HepG2 (cell line): ENCODE measurements at regions not wholly inside any gene's neighbourhood (a gene's known extent, or its start where the extent isn't known, plus 50 kb on each side); places are given as distances from the start of the nearest gene placed in this dataset.

Experiments
- ATAC-seq: fragments of 200-7000 bp; cut with Tn5 transposase; 3 replicates; pipeline ENCODE4 v1.9.1; 2020; ENCODE audit warnings: mild to moderate bottlenecking, moderate library complexity
- BruUV-seq: library from RNA; stranded (reverse); fragments of 400-500 nt; replicated peaks from 2 replicates; lab custom pipeline; 2021; lab: Mats Ljungman, UMichigan
- CTCF ChIA-PET: fragments of 300-600 bp; formaldehyde crosslinking; extraction: SDS; loops from one replicate; lab custom pipeline; 2021; ENCODE audit warnings: low total read pairs, inconsistent platforms, low intra/inter-chr PET ratio; lab: Yijun Ruan, JAX
- POLR2A ChIA-PET: fragments of 350-600 bp; sonication (Branson Sonifier 250); formaldehyde crosslinking; loops from one replicate; lab custom pipeline; 2020; ENCODE audit warnings: antibody characterized with exemption, inconsistent platforms; lab: Yijun Ruan, JAX
- DNase-seq: peaks from one replicate; pipeline ENCODE4 v3.0.0-alpha.2; 2015; ENCODE audit warnings: low spot score
- FAIRE-seq: peaks from 3 replicates; lab custom pipeline; 2011; peaks lifted over from hg19 to GRCh38; lab: Jason Lieb, UNC
- H2AFZ ChIP-seq: one replicate; pipeline ENCODE4 v1.6.1; 2011; ENCODE audit warnings: low read length, inconsistent platforms
- H3K27ac ChIP-seq: fragments of 300-600 bp; 3 replicates; pipeline ENCODE4 v1.8.0; 2011; ENCODE audit warnings: mixed run types, mild to moderate bottlenecking, mixed read lengths, low read length, inconsistent platforms; ENCODE audit not compliant: insufficient read depth; ENCODE audit errors: extremely low read length
- H3K27me3 ChIP-seq, 2 experiments: fragments of 200-600 bp in 1 of 2; 2 replicates in 1 of 2; 3 replicates in 1 of 2; pipeline versions ENCODE4 v1.6.0 to v1.8.0; 2011; ENCODE audit warnings: low read length in 2 of 2, mild to moderate bottlenecking in 2 of 2, moderate library complexity in 2 of 2, inconsistent platforms in 1 of 2; ENCODE audit not compliant: insufficient read depth in 2 of 2, control insufficient read depth in 1 of 2
- H3K36me3 ChIP-seq, 2 experiments: fragments of 200-600 bp in 1 of 2; replicated peaks in 1 of 2; 2 replicates in 1 of 2; 3 replicates in 1 of 2; pipeline versions ENCODE4 v1.5.1 to v1.8.0; 2011; ENCODE audit warnings: low read length in 2 of 2, inconsistent platforms in 1 of 2; ENCODE audit not compliant: insufficient read depth in 2 of 2, control insufficient read depth in 1 of 2
- H3K4me1 ChIP-seq: 2 replicates; pipeline ENCODE4 v1.5.1; 2012; ENCODE audit warnings: low read length, inconsistent platforms; ENCODE audit not compliant: insufficient read depth
- H3K4me2 ChIP-seq: 2 replicates; pipeline ENCODE4 v1.6.0; 2011; ENCODE audit warnings: low read depth, low read length, inconsistent platforms
- H3K4me3 ChIP-seq, 3 experiments: fragments of 200-600 bp in 1 of 3; sonication (generic), shearing (Covaris generic) in 1 of 3; replicated peaks in 1 of 3; 2 replicates each; pipeline ENCODE4 v1.5.1; 2011 to 2016; ENCODE audit warnings: low read length in 3 of 3, inconsistent platforms in 2 of 3, low read depth in 2 of 3, mild to moderate bottlenecking in 2 of 3, control low read depth in 1 of 3, mixed read lengths in 1 of 3; ENCODE audit not compliant: insufficient read depth in 1 of 3
- H3K79me2 ChIP-seq: one replicate; pipeline ENCODE4 v1.6.1; 2011; ENCODE audit warnings: low read length, inconsistent platforms; ENCODE audit not compliant: insufficient read depth
- H3K9ac ChIP-seq: 2 replicates; pipeline ENCODE4 v1.6.0; 2011; ENCODE audit warnings: mild to moderate bottlenecking, low read depth, low read length, inconsistent platforms; ENCODE audit not compliant: insufficient read depth
- H3K9me3 ChIP-seq: 2 replicates; pipeline ENCODE4 v1.5.1; 2012; ENCODE audit warnings: mild to moderate bottlenecking, low read length
- H4K20me1 ChIP-seq: 2 replicates; pipeline ENCODE4 v1.6.0; 2011; ENCODE audit warnings: inconsistent platforms, mild to moderate bottlenecking, low read length, moderate library complexity; ENCODE audit not compliant: insufficient read depth
- ADNP ChIP-seq: sonication (generic); formaldehyde crosslinking; IDR thresholded peaks from 2 replicates; pipeline ENCODE4 v1.4.0; 2020; ENCODE audit warnings: missing genetic modification reagents
- ARHGAP35 ChIP-seq: sonication (generic); formaldehyde crosslinking; IDR thresholded peaks from 2 replicates; pipeline ENCODE4 v1.9.0; 2022; ENCODE audit warnings: mild to moderate bottlenecking, inconsistent platforms, moderate library complexity, missing genetic modification reagents, borderline replicate concordance
- EHMT2 ChIP-seq: fragments of 200-600 bp; sonication (generic); IDR thresholded peaks from 2 replicates; pipeline ENCODE4 v1.7.0; 2017; ENCODE audit warnings: antibody characterized with exemption, low read depth, low read length, borderline replicate concordance
- HMGXB4 ChIP-seq, 2 experiments: sonication (generic) in 1 of 2; formaldehyde crosslinking in 1 of 2; IDR thresholded peaks; 2 replicates each; pipeline versions ENCODE4 v1.4.0 to v1.6.1; 2018 to 2020; ENCODE audit warnings: missing genetic modification reagents in 2 of 2, borderline replicate concordance in 1 of 2, low read depth in 1 of 2, mild to moderate bottlenecking in 1 of 2, missing biosample characterization in 1 of 2
- HNRNPL ChIP-seq: fragments of 200-400 bp; formaldehyde crosslinking; IDR thresholded peaks from 2 replicates; pipeline ENCODE4 v1.6.1; 2017; ENCODE audit warnings: mild to moderate bottlenecking, low read depth, low read length
- PHF8 ChIP-seq: sonication (generic); formaldehyde crosslinking; IDR thresholded peaks from 2 replicates; pipeline ENCODE4 v1.5.0; 2020; ENCODE audit warnings: missing genetic modification reagents
- RARG ChIP-seq: sonication (generic); formaldehyde crosslinking; IDR thresholded peaks from 2 replicates; pipeline ENCODE4 v1.4.0; 2020; ENCODE audit warnings: low read depth, mild to moderate bottlenecking, missing genetic modification reagents
- SRSF9 ChIP-seq: fragments of 200-400 bp; formaldehyde crosslinking; IDR thresholded peaks from 2 replicates; pipeline ENCODE4 v1.6.1; 2018; ENCODE audit warnings: borderline replicate concordance, mild to moderate bottlenecking, low read depth, low read length; ENCODE audit not compliant: insufficient read depth, poor library complexity, severe bottlenecking
- TRIM24 ChIP-seq: sonication (generic); formaldehyde crosslinking; IDR thresholded peaks from 2 replicates; pipeline ENCODE4 v1.8.0; 2022; ENCODE audit warnings: mild to moderate bottlenecking, missing genetic modification reagents
- ZBTB46 ChIP-seq: sonication (generic); formaldehyde crosslinking; IDR thresholded peaks from 2 replicates; pipeline ENCODE4 v1.4.0; 2020; ENCODE audit warnings: mild to moderate bottlenecking, missing genetic modification reagents, borderline replicate concordance
- ZFYVE20 ChIP-seq: sonication (generic); formaldehyde crosslinking; IDR thresholded peaks from 2 replicates; pipeline ENCODE4 v1.8.0; 2023; ENCODE audit warnings: low read depth, mild to moderate bottlenecking, moderate library complexity, missing genetic modification reagents, borderline replicate concordance
- ZNF24 ChIP-seq: fragments of 450-650 bp; IDR thresholded peaks from 2 replicates; pipeline ENCODE4 v1.6.1; 2017; ENCODE audit warnings: antibody characterized with exemption, mild to moderate bottlenecking
- ZNF7 ChIP-seq: IDR thresholded peaks from 2 replicates; pipeline ENCODE4 v1.6.1; 2016; ENCODE audit warnings: missing biosample characterization, missing genetic modification reagents
- WGBS: methylation state at CpG from one replicate; pipeline ENCODE4 v1.1.6; 2017; ENCODE audit warnings: low lambda C conversion rate; 5-methylcytosine and 5-hydroxymethylcytosine counted together
- in situ Hi-C: cut with HindIII; loops from 2 replicates; pipeline ENCODE4 v1.10.0; 2017; ENCODE audit warnings: low pct_unique_long_range_greater_than_20kb; ENCODE audit not compliant: extremely low pct_ligation_motif_present
- intact Hi-C: fragments of 100-400 bp; cut with micrococcal nuclease; formaldehyde crosslinking; loops from one replicate; pipeline ENCODE4 v1.10.0; 2022; ENCODE audit not compliant: unreplicated experiment

GRCh38 chr16:54554581-54554980 lies 268.0 kb upstream of the IRX3 start (continued):
- no peak for TF ChIP-seq HMGXB4 (CRISPR knock-in tag; IDR thresholded peaks at IDR 0.05; ENCODE audit: borderline replicate concordance in 1 of 2, low read depth in 1 of 2)
- TF ChIP-seq, all 625 proteins: peak for 0

GRCh38 chr16:54548281-54548680 lies 261.7 kb upstream of the IRX3 start:
- FAIRE-seq, result no peak
- BruUV-seq, result no TSS peak
- in situ Hi-C loops, result no loop called here

More at GRCh38 chr16:54548281-54548680, 261.7 kb upstream of the IRX3 start:
- Histone ChIP-seq H3K79me2 (no peaks in the 10 kb centered on the region), H2AFZ (no peak overlapping the region), H3K27me3 (no peaks in the 10 kb centered on the region; a peak in 1 of 5 replicates), H3K4me3 (no peak overlapping the region), H3K36me3 (no peaks in the 10 kb centered on the region), H3K4me2 (no peak overlapping the region), H3K27ac (no peak overlapping the region), H3K9me3 (no peaks in the 10 kb centered on the region), H4K20me1 (no peaks in the 10 kb centered on the region), H3K9ac (no peak overlapping the region), H3K4me1 (no peaks in the 10 kb centered on the region)
- TF ChIP-seq ARHGAP35 (no peak), EHMT2 (no peak), SRSF9 (no peak), ZBTB46 (no peak), TRIM24 (CRISPR knock-in tag) (no peak), PHF8 (CRISPR knock-in tag) (no peak), ZNF24 (no peak), RARG (no peak), HNRNPL (no peak), ZFYVE20 (CRISPR knock-in tag) (no peak), ZNF7 (CRISPR knock-in tag) (no peak), ADNP (CRISPR knock-in tag) (no peak)
- CTCF ChIA-PET, result no interaction called here
- ATAC-seq (no peak), DNase-seq (no peak)
- 61% methylated on average over 7 of the region's 7 CpGs for WGBS
- intact Hi-C loops, result no loop called here
- POLR2A ChIA-PET, result no interaction called here
